K562 (cell line): ENCODE measurements at regions not wholly inside any gene's neighbourhood (a gene's known extent, or its start where the extent isn't known, plus 50 kb on each side); places are given as distances from the start of the nearest gene placed in this dataset.

Experiments
- ATAC-seq: fragments of 200-7000 bp; cut with Tn5 transposase; 3 replicates; pipeline ENCODE4 v1.9.1; 2020; ENCODE audit warnings: moderate library complexity
- BruUV-seq: library from RNA; stranded (reverse); fragments of 400-500 nt; replicated peaks from 2 replicates; lab custom pipeline; 2021; lab: Mats Ljungman, UMichigan
- CTCF ChIA-PET: fragments of 300-600 bp; formaldehyde crosslinking; extraction: SDS; loops from one replicate; lab custom pipeline; 2021; ENCODE audit warnings: low intra/inter-chr PET ratio; lab: Yijun Ruan, JAX
- POLR2A ChIA-PET: fragments of 300-600, 350-650 bp; sonication (Branson Sonifier 250); formaldehyde crosslinking; extraction: SDS; loops from one replicate; lab custom pipeline; 2021; ENCODE audit warnings: antibody characterized with exemption, inconsistent platforms; lab: Yijun Ruan, JAX
- DNase-seq, 4 experiments: peaks; one replicate each; pipeline versions ENCODE4 v3.0.0 to v3.0.0-alpha.2; 2011 to 2018; ENCODE audit warnings: low spot score in 3 of 4, mixed read lengths in 3 of 4; ENCODE audit errors: extremely low read depth in 1 of 4
- FAIRE-seq: peaks from 2 replicates; lab custom pipeline; 2011; peaks lifted over from hg19 to GRCh38; lab: Jason Lieb, UNC
- H2AFZ ChIP-seq: 2 replicates; pipeline ENCODE4 v1.6.0; 2011; ENCODE audit warnings: low read depth, low read length, control low read depth, inconsistent platforms
- H3K27ac ChIP-seq: fragments of 200-600 bp; 3 replicates; pipeline ENCODE4 v1.8.0; 2011; ENCODE audit warnings: low read depth, mild to moderate bottlenecking, control low read depth, inconsistent platforms, low read length, moderate library complexity, mixed read lengths; ENCODE audit errors: extremely low read depth
- H3K27me3 ChIP-seq, 2 experiments: fragments of 300-600 bp in 1 of 2; 2 replicates in 1 of 2; 3 replicates in 1 of 2; pipeline versions ENCODE4 v1.6.0 to v1.8.0; 2011; ENCODE audit warnings: inconsistent platforms in 2 of 2, low read length in 2 of 2, mild to moderate bottlenecking in 1 of 2, mixed read lengths in 1 of 2, moderate library complexity in 1 of 2; ENCODE audit not compliant: control insufficient read depth in 2 of 2, insufficient read depth in 2 of 2
- H3K36me3 ChIP-seq: fragments of 300-600 bp; 3 replicates; pipeline ENCODE4 v1.8.0; 2011; ENCODE audit warnings: mild to moderate bottlenecking, low read length, inconsistent platforms; ENCODE audit not compliant: control insufficient read depth, insufficient read depth
- H3K4me1 ChIP-seq, 2 experiments: fragments of 200-600 bp in 1 of 2; replicated peaks in 1 of 2; 2 replicates in 1 of 2; 3 replicates in 1 of 2; pipeline versions ENCODE4 v1.5.1 to v1.8.0; 2011; ENCODE audit warnings: inconsistent platforms in 2 of 2, low read length in 2 of 2, mild to moderate bottlenecking in 1 of 2, mixed read lengths in 1 of 2, moderate library complexity in 1 of 2; ENCODE audit not compliant: control insufficient read depth in 2 of 2, insufficient read depth in 2 of 2
- H3K4me2 ChIP-seq: 2 replicates; pipeline ENCODE4 v1.6.1; 2011; ENCODE audit warnings: low read length, control low read depth, inconsistent platforms, mixed read lengths; ENCODE audit not compliant: insufficient read depth
- H3K4me3 ChIP-seq: fragments of 200-600 bp; sonication (generic), shearing (Covaris generic); 2 replicates; pipeline ENCODE4 v1.5.1; 2016; ENCODE audit warnings: control low read depth, inconsistent platforms
- H3K79me2 ChIP-seq: fragments of 200-600 bp; 3 replicates; pipeline ENCODE4 v1.8.0; 2011; ENCODE audit warnings: low read length, inconsistent platforms; ENCODE audit not compliant: control insufficient read depth, insufficient read depth
- H3K9ac ChIP-seq, 2 experiments: 2 replicates each; pipeline versions ENCODE4 v1.6.0 to v1.6.1; 2011; ENCODE audit warnings: low read depth in 2 of 2, low read length in 2 of 2, control low read depth in 1 of 2, inconsistent platforms in 1 of 2, mild to moderate bottlenecking in 1 of 2, mixed read lengths in 1 of 2; ENCODE audit not compliant: insufficient read depth in 1 of 2
- H3K9me1 ChIP-seq: one replicate; pipeline ENCODE4 v1.6.0; 2011; ENCODE audit warnings: inconsistent platforms, mild to moderate bottlenecking, low read length, moderate library complexity; ENCODE audit not compliant: control insufficient read depth, insufficient read depth
- H3K9me3 ChIP-seq: replicated peaks from 2 replicates; pipeline ENCODE4 v1.5.1; 2011; ENCODE audit warnings: low read depth, low read length, inconsistent platforms; ENCODE audit not compliant: control insufficient read depth, insufficient read depth
- H4K20me1 ChIP-seq: replicated peaks from 2 replicates; pipeline ENCODE4 v1.6.1; 2011; ENCODE audit warnings: low read length, inconsistent platforms, mixed read lengths; ENCODE audit not compliant: control insufficient read depth, insufficient read depth
- FIP1L1 ChIP-seq: fragments of 200-400 bp; formaldehyde crosslinking; IDR thresholded peaks from 2 replicates; pipeline ENCODE4 v1.6.1; 2018; ENCODE audit warnings: mild to moderate bottlenecking, low read depth, low read length; ENCODE audit not compliant: poor library complexity, severe bottlenecking
- HDAC8 ChIP-seq: fragments of 450-650 bp; IDR thresholded peaks from 2 replicates; pipeline ENCODE4 v1.6.1; 2016; ENCODE audit warnings: mild to moderate bottlenecking, missing genetic modification characterization, moderate library complexity, missing compliant biosample characterization
- KDM2B ChIP-seq: fragments of 250-450 bp; sonication (Bioruptor Pico); IDR thresholded peaks from 2 replicates; pipeline ENCODE4 v1.8.0; 2021; ENCODE audit warnings: mild to moderate bottlenecking, moderate library complexity
- NR2C2 ChIP-seq, 2 experiments: fragments of 200-800 bp in 1 of 2; sonication (Bioruptor generic) in 1 of 2; sonication (generic) in 1 of 2; formaldehyde crosslinking in 1 of 2; IDR thresholded peaks; 2 replicates each; pipeline versions ENCODE4 v1.6.1 to v1.8.0; 2016 to 2022; ENCODE audit warnings: mild to moderate bottlenecking in 1 of 2, missing compliant biosample characterization in 1 of 2, missing genetic modification characterization in 1 of 2, missing genetic modification reagents in 1 of 2
- RAD51 ChIP-seq: fragments of 450-650 bp; IDR thresholded peaks from 2 replicates; pipeline ENCODE4 v1.7.1; 2016; ENCODE audit warnings: low read depth, mild to moderate bottlenecking, borderline replicate concordance
- SIRT6 ChIP-seq: IDR thresholded peaks from one replicate; pipeline ENCODE4 v1.6.1; 2012; ENCODE audit warnings: low read depth, mild to moderate bottlenecking, control low read depth, inconsistent platforms, low read length, moderate library complexity
- SP2 ChIP-seq: IDR thresholded peaks from 2 replicates; pipeline ENCODE4 v1.6.1; 2011; ENCODE audit warnings: mild to moderate bottlenecking, low read depth, low read length, moderate library complexity; ENCODE audit not compliant: poor library complexity, severe bottlenecking; ENCODE audit errors: extremely low read depth
- ZFP1 ChIP-seq: fragments of 450-650 bp; formaldehyde crosslinking; IDR thresholded peaks from 2 replicates; pipeline ENCODE4 v1.4.0; 2020; ENCODE audit warnings: mild to moderate bottlenecking, mixed read lengths
- ZNF239 ChIP-seq: fragments of 250-450 bp; sonication (Bioruptor Pico); IDR thresholded peaks from 2 replicates; pipeline ENCODE4 v1.4.0; 2020; ENCODE audit warnings: mild to moderate bottlenecking
- ZNF24 ChIP-seq: fragments of 450-650 bp; IDR thresholded peaks from 2 replicates; pipeline ENCODE4 v1.6.1; 2016
- WGBS: fragments of 100-300 bp; shearing (Covaris generic); methylation state at CpG from one replicate; pipeline ENCODE4 v1.1.6; 2016; ENCODE audit warnings: low coverage, mixed read lengths; ENCODE audit not compliant: insufficient coverage; ENCODE audit errors: missing lambda C conversion rate; 5-methylcytosine and 5-hydroxymethylcytosine counted together
- in situ Hi-C: fragments of 300-500 bp; cut with MboI; formaldehyde crosslinking; loops from 4 replicates; pipeline ENCODE4 v1.15.0; 2018; ENCODE audit warnings: inconsistent platforms, mixed read lengths
- intact Hi-C: fragments of 100-400 bp; cut with micrococcal nuclease; formaldehyde crosslinking; loops from 2 replicates; pipeline ENCODE4 v1.14.2; 2022
- TF ChIP-seq, protein P1 (sequence below): fragments of 200-400 bp; formaldehyde crosslinking; IDR thresholded peaks from 2 replicates; pipeline ENCODE4 v1.6.1; 2017; ENCODE audit warnings: mild to moderate bottlenecking, low read depth, low read length, moderate library complexity
- TF ChIP-seq, protein P2 (sequence below): fragments of 250-450 bp; sonication (Bioruptor Pico); IDR thresholded peaks from 2 replicates; pipeline ENCODE4 v1.8.0; 2022; ENCODE audit warnings: moderate library complexity, mild to moderate bottlenecking, inconsistent platforms
- TF ChIP-seq, protein P3 (sequence below): fragments of 250-450 bp; sonication (Bioruptor Pico); IDR thresholded peaks from 2 replicates; pipeline ENCODE4 v1.4.0; 2020

DNA sequence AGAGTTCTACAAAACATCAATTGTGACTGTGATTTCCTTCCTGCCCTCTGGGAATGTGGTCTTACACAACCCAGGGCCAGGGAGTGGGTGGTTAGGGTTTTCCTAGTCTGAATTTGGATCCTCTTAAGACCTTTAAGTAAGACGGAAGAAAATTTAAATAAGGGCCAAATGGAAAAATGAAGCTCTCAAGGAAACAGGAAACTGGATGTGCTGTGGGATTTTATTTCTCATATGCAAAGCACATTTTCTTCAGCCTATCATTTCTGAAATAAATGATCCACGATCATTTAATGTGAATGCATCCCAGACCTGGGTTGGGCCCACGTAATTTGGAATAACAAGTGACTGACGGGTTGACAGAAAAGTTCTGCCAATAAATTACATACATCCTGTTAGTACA, 243.6 kb downstream of the CLIC5 start:
- H3K27ac ChIP-seq = no peak overlapping the region
- DNase-seq (no peak), FAIRE-seq (no peak), ATAC-seq (no peak)
- H3K79me2 ChIP-seq = no peaks in the 10 kb centered on the region
- POLR2A ChIA-PET = interaction anchor here (0.6 kb wide), 1 partner anchor 49 kb away, joined by 4 read pairs; no protein-coding TSS in a partner anchor
- CTCF ChIA-PET = no interaction called here
- intact Hi-C loops (no loop called here), in situ Hi-C loops (no loop called here)
- no peak overlapping the region for H3K4me3 ChIP-seq
- H2AFZ ChIP-seq = no peak overlapping the region
- WGBS = 3% methylated on average over 4 of the region's 4 CpGs
- H3K27me3 ChIP-seq = no peaks in the 10 kb centered on the region; a peak in 1 of 5 replicates
- no peaks in the 10 kb centered on the region for H3K9me1 ChIP-seq
- no peaks in the 10 kb centered on the region for H3K36me3 ChIP-seq
- H3K4me1 ChIP-seq = no peaks in the 10 kb centered on the region
- H3K9ac ChIP-seq = no peak overlapping the region
- H3K4me2 ChIP-seq = no peak overlapping the region
- no TSS peak for BruUV-seq
- no peaks in the 10 kb centered on the region for H3K9me3 ChIP-seq
- H4K20me1 ChIP-seq = no peaks in the 10 kb centered on the region
- TF ChIP-seq KDM2B (CRISPR knock-in tag) = no peak
- TF ChIP-seq ZNF24 = no peak
- no peak for TF ChIP-seq SIRT6
- TF ChIP-seq, protein P1, sequence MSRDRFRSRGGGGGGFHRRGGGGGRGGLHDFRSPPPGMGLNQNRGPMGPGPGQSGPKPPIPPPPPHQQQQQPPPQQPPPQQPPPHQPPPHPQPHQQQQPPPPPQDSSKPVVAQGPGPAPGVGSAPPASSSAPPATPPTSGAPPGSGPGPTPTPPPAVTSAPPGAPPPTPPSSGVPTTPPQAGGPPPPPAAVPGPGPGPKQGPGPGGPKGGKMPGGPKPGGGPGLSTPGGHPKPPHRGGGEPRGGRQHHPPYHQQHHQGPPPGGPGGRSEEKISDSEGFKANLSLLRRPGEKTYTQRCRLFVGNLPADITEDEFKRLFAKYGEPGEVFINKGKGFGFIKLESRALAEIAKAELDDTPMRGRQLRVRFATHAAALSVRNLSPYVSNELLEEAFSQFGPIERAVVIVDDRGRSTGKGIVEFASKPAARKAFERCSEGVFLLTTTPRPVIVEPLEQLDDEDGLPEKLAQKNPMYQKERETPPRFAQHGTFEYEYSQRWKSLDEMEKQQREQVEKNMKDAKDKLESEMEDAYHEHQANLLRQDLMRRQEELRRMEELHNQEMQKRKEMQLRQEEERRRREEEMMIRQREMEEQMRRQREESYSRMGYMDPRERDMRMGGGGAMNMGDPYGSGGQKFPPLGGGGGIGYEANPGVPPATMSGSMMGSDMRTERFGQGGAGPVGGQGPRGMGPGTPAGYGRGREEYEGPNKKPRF = no peak
- no peak for TF ChIP-seq RAD51
- TF ChIP-seq NR2C2 (CRISPR knock-in tag; IDR thresholded peaks at IDR 0.05) = no peak
- no peak for TF ChIP-seq NR2C2 (tag; IDR thresholded peaks at IDR 0.05)
- no peak for TF ChIP-seq FIP1L1
- TF ChIP-seq, protein P2, sequence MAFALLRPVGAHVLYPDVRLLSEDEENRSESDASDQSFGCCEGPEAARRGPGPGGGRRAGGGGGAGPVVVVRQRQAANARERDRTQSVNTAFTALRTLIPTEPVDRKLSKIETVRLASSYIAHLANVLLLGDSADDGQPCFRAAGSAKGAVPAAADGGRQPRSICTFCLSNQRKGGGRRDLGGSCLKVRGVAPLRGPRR (CRISPR knock-in tag) = no peak
- no peak for TF ChIP-seq ZFP1
- TF ChIP-seq, protein P3, sequence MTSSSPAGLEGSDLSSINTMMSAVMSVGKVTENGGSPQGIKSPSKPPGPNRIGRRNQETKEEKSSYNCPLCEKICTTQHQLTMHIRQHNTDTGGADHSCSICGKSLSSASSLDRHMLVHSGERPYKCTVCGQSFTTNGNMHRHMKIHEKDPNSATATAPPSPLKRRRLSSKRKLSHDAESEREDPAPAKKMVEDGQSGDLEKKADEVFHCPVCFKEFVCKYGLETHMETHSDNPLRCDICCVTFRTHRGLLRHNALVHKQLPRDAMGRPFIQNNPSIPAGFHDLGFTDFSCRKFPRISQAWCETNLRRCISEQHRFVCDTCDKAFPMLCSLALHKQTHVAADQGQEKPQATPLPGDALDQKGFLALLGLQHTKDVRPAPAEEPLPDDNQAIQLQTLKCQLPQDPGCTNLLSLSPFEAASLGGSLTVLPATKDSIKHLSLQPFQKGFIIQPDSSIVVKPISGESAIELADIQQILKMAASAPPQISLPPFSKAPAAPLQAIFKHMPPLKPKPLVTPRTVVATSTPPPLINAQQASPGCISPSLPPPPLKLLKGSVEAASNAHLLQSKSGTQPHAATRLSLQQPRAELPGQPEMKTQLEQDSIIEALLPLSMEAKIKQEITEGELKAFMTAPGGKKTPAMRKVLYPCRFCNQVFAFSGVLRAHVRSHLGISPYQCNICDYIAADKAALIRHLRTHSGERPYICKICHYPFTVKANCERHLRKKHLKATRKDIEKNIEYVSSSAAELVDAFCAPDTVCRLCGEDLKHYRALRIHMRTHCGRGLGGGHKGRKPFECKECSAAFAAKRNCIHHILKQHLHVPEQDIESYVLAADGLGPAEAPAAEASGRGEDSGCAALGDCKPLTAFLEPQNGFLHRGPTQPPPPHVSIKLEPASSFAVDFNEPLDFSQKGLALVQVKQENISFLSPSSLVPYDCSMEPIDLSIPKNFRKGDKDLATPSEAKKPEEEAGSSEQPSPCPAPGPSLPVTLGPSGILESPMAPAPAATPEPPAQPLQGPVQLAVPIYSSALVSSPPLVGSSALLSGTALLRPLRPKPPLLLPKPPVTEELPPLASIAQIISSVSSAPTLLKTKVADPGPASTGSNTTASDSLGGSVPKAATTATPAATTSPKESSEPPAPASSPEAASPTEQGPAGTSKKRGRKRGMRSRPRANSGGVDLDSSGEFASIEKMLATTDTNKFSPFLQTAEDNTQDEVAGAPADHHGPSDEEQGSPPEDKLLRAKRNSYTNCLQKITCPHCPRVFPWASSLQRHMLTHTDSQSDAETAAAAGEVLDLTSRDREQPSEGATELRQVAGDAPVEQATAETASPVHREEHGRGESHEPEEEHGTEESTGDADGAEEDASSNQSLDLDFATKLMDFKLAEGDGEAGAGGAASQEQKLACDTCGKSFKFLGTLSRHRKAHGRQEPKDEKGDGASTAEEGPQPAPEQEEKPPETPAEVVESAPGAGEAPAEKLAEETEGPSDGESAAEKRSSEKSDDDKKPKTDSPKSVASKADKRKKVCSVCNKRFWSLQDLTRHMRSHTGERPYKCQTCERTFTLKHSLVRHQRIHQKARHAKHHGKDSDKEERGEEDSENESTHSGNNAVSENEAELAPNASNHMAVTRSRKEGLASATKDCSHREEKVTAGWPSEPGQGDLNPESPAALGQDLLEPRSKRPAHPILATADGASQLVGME = no peak
- TF ChIP-seq SP2 = no peak
- TF ChIP-seq HDAC8 (tag) = no peak
- no peak for TF ChIP-seq ZNF239
